ENCODE measurements at regions not wholly inside any gene's neighbourhood (a gene's known extent, or its start where the extent isn't known, plus 50 kb on each side); places are given as distances from the start of the nearest gene placed in this dataset.

DNA sequence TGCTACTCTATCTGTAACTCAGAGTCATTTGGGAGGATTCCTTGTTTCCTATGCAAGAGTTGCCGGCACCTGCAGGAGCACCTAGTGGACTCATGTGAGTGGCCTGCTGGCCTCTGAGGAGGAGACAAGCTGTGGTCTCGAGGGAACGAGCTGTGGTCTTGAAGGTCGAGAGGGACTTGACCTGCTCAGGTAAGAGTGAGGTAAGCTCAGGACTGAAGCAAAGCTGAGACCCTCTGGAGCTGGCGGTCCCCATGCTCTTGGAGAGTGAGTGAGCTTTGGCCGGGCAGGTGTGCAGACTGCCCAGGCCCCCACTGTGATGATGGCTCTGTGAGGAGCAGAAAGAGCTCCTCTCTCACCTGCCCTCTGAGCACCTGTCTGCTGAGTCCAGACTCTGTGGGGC lies 214.3 kb downstream of the MYLK4 start:
- H3K4me1 ChIP-seq = no peaks in the 10 kb centered on the region
- ATAC-seq (no peak), DNase-seq (no peak)
- H3K27me3 ChIP-seq (ENCODE audit: insufficient read depth in 3 of 3, low read length in 2 of 3) = peaks cover 0 to 5% (median 3%) of the 10 kb centered on the region in 3 donors
- no peak overlapping the region for H3K4me3 ChIP-seq
- H3K27ac ChIP-seq = no peak overlapping the region
- intact Hi-C loops (cut with DNase I) = no loop called here
- H3K36me3 ChIP-seq (ENCODE audit: insufficient read depth in 1 of 2, low read depth in 1 of 2) = no peaks in the 10 kb centered on the region
- TF ChIP-seq CTCF (IDR thresholded peaks at IDR 0.05) = no peak
- no peaks in the 10 kb centered on the region for H3K9me3 ChIP-seq
- 57 to 92% (median 90%) methylated on average over 6 of the region's 6 CpGs for WGBS, 3 donors

DNA sequence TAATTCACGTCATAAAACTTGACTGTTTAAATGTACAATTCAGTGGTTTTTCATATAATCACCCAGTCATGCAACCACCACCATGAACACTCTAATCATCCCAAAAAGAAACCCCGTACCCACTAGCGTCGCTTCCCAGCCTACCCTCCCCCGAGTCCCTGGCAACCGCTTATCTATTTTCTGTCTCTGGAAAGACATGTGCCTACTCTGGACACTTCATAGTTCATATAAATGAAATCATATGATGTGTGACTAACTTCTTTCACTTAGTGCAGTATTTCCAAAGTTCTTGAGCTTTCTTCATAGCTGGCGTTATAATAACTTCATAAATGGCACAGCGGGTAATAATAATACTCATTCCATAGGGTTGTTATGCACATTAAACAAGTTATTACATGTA lies 215.2 kb downstream of the MYLK4 start:
- no peak for DNase-seq
- Histone ChIP-seq H3K27me3 (ENCODE audit: insufficient read depth in 3 of 3, low read length in 2 of 3) (peaks cover 0 to 5% (median 3%) of the 10 kb centered on the region in 3 donors), H3K4me1 (no peaks in the 10 kb centered on the region), H3K36me3 (ENCODE audit: insufficient read depth in 1 of 2, low read depth in 1 of 2) (no peaks in the 10 kb centered on the region), H3K27ac (no peak overlapping the region), H3K4me3 (no peak overlapping the region), H3K9me3 (no peaks in the 10 kb centered on the region)
- WGBS, 3 donors = 87 to 91% (median 87%) methylated on average over 8 of the region's 8 CpGs
- intact Hi-C loops (cut with DNase I) = no loop called here
- TF ChIP-seq CTCF (IDR thresholded peaks at IDR 0.05) = no peak
- ATAC-seq = no peak

- intact Hi-C loops (cut with DNase I) = no loop called here
- DNase-seq = no peak
- Histone ChIP-seq H3K4me1 (no peaks in the 10 kb centered on the region), H3K4me3 (no peak overlapping the region), H3K9me3 (no peaks in the 10 kb centered on the region), H3K27ac (no peak overlapping the region), H3K27me3 (ENCODE audit: insufficient read depth in 3 of 3, low read length in 2 of 3) (peaks cover 0 to 5% (median 3%) of the 10 kb centered on the region in 3 donors), H3K36me3 (ENCODE audit: insufficient read depth in 1 of 2, low read depth in 1 of 2) (no peaks in the 10 kb centered on the region)
- no peak for ATAC-seq
- no peak for TF ChIP-seq CTCF (IDR thresholded peaks at IDR 0.05)
- WGBS, 3 donors = 47 to 57% (median 50%) methylated on average over 5 of the region's 5 CpGs
Observed at GRCh38 chr6:2534406-2535042, 216.2 kb downstream of the MYLK4 start.

DNA sequence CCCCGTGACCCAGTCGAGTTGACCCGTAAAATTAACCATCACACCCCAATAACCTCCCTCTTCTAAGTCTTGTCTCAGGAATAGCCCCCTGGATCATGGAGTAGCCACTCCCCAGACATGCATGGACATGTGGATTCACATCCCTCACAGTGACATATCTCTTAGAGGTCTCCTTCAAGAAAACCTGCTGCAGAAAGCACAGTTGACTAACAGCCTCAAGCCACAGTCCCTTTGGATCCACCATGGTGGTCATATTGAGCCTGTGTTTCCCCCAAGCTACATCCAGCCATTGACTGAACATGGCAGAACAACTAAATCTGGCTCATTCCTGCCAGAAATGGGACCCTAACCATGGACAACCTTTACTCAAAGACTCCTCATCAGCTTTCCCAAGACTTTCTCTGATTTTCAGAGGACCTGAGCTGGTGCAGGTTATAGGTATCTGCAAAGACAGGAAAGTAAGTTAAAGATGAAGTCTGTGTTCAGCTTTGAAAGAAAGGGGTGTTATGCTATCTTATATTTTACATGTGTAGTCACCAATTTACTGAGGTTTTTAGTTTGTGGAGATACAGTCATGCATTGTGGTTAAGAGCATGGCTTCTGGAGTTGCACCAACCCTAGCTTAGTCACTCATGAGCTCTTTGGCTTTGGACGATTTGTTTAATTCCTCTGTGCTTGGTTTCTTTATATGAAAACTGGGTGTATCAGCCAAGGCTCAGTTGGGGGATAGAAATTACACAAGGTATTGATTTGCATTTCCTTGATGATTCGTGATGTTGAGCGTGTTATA lies 219.1 kb downstream of the MYLK4 start:
- DNase-seq = no peak
- H3K4me1 ChIP-seq = no peaks in the 10 kb centered on the region
- no peak overlapping the region for H3K27ac ChIP-seq
- WGBS, 3 donors = 80 to 88% (median 81%) methylated on average over 6 of the region's 6 CpGs
- H3K9me3 ChIP-seq = no peaks in the 10 kb centered on the region
- no peak for TF ChIP-seq CTCF (IDR thresholded peaks at IDR 0.05)
- H3K27me3 ChIP-seq (ENCODE audit: insufficient read depth in 3 of 3, low read length in 2 of 3) = peaks cover 0 to 5% (median 3%) of the 10 kb centered on the region in 3 donors
- no peak overlapping the region for H3K4me3 ChIP-seq
- intact Hi-C loops (cut with DNase I) = no loop called here
- no peak for ATAC-seq
- no peaks in the 10 kb centered on the region for H3K36me3 ChIP-seq (ENCODE audit: insufficient read depth in 1 of 2, low read depth in 1 of 2)

Data from psoas muscle (tissue), 7 donors.